Keratinocyte (primary cell): ENCODE measurements at regions not wholly inside any gene's neighbourhood (a gene's known extent, or its start where the extent isn't known, plus 50 kb on each side); places are given as distances from the start of the nearest gene placed in this dataset.

ENCODE experiments used
- CTCF ChIP-seq, 3 experiments: IDR thresholded peaks in 1 of 3; conservative IDR thresholded peaks in 1 of 3; optimal IDR thresholded peaks in 1 of 3; 2 replicates in 2 of 3; 3 replicates in 1 of 3; pipeline versions ENCODE3 to v1.5.1; 2011; ENCODE audit warnings: low read length in 3 of 3, mild to moderate bottlenecking in 3 of 3, moderate library complexity in 2 of 3, control low read depth in 1 of 3, inconsistent platforms in 1 of 3; ENCODE audit not compliant: insufficient read depth in 2 of 3; ENCODE audit errors: extremely low read depth in 1 of 3
- EZH2 ChIP-seq: IDR thresholded peaks from one replicate; pipeline ENCODE4 v1.6.1; 2012; ENCODE audit warnings: inconsistent platforms, mild to moderate bottlenecking, low read length, moderate library complexity

GRCh38 chr13:65966991-65967451 is 1263.1 kb downstream of the PCDH9 start:
- TF ChIP-seq CTCF (optimal IDR thresholded peaks at IDR 0.05 in 1 of 3, IDR thresholded peaks at IDR 0.05 in 1 of 3, conservative IDR thresholded peaks at IDR 0.05 in 1 of 3; ENCODE audit: extremely low read depth in 1 of 3, insufficient read depth in 2 of 3, low read length in 3 of 3) (peak in 2 of 3 experiments; percentile 31 to 34), EZH2 (no peak)
